GM10248 (cell line): ENCODE measurements at regions not wholly inside any gene's neighbourhood (a gene's known extent, or its start where the extent isn't known, plus 50 kb on each side); places are given as distances from the start of the nearest gene placed in this dataset.
"Not testable (repeated sequence)": the region's sequence is repeated elsewhere in the genome, so short reads cannot be mapped to it uniquely, and the experiment has no call there.

Source experiments
- CTCF ChIA-PET: fragments of 300-600 bp; sonication (Branson Sonifier 250); formaldehyde crosslinking; extraction: SDS; loops from one replicate; lab custom pipeline; 2021; ENCODE audit warnings: antibody characterized with exemption; lab: Yijun Ruan, JAX
- POLR2A ChIA-PET: fragments of 350-650 bp; sonication (Branson Sonifier 250); formaldehyde crosslinking; extraction: SDS; loops from one replicate; lab custom pipeline; 2020; ENCODE audit warnings: antibody characterized with exemption; lab: Yijun Ruan, JAX
- DNase-seq: peaks from one replicate; pipeline ENCODE4 v3.0.0; 2012; ENCODE audit errors: extremely low spot score
- CTCF ChIP-seq: IDR thresholded peaks from 2 replicates; pipeline ENCODE4 v1.5.1; 2012; ENCODE audit warnings: mild to moderate bottlenecking, low read depth; ENCODE audit errors: extremely low read depth, missing control alignments, control extremely low read depth

DNA sequence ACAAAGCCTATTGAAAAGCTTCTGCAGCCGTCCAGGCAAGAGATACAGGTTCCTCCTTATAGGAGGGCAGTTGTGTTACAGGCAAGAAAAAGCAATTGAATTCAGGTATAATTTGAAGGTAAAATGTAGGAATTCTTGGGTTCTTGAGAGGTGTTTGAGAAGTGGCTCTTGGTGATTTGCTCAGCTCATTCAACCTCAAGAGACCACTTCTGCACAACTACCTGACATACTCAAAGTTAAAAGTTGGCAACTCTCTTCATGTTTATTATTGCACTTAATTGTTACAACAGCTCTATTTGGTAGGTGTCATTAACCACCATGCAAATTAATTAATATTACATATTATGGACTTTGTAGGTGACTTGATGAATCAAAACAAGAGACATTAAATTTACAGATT is 753.2 kb downstream of the ADCYAP1 start:
- no peak for TF ChIP-seq CTCF
- CTCF ChIA-PET = no interaction called here
- POLR2A ChIA-PET = no interaction called here
- no peak for DNase-seq

DNA sequence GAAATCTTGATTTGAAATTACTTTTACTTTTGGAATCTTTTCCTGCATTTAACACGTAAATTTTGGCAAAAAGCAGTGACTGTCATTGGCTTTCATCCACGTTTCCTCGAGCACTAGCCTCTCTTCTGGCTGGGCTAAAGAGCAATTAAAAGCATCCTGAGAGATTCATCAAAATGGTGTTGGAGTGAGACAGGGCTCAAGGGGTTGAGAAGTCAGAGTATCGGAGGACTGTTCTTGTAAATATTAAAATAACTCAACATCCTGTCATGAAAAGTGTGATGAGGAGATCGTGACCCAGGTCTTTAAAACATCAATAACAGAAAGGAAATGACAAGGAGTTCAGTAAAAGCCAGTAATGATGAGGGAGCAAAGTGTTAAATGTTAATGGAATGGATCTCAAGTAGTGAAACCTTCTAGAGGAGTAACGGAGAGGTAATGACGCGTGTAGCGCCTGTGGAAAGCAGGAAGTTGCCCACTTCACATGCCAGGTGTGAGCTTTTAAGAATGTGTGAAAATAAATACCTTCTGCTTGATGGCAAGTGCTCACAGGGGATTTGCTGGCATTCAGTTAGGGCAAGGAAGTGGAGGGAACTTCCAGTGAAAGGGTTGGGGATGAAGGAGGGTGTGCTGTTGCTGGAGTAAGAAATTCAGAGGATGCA is 754.4 kb downstream of the ADCYAP1 start:
- ChIA-PET POLR2A (no interaction called here), CTCF (no interaction called here)
- TF ChIP-seq CTCF = no peak
- DNase-seq = no peak

- TF ChIP-seq CTCF = peak; percentile 47
- ChIA-PET POLR2A (no interaction called here), CTCF (interaction anchor here (0.6 to 2.4 kb wide), 14 partner anchors 8 to 799 kb away, joined by 3 to 16 read pairs (median 4); no protein-coding TSS in a partner anchor)
- peak; percentile 3 for DNase-seq
Measured at GRCh38 chr18:1663879-1664705, 759.4 kb downstream of the ADCYAP1 start.

DNA sequence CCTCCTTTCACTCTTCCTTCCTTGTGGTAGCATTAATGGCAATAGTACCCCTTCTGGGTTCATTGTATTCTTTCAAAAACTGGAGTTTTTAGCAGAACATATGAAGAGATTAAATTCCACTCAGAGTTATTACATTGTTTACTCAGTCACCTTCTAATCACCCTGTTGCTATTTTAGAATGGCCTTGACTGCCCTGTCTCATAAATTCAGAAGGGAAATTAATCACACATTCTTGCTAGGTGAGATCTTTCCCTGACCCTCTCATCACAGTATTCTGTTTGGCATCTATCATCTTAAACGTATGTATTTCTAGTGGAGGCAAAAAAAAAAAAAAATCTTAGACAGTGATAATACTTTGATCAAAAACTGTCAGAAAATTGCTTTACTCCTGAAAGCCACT is 760.4 kb downstream of the ADCYAP1 start:
- ChIA-PET CTCF (interaction anchor here (2.4 kb wide), 1 partner anchor 14 kb away, joined by 6 read pairs; no protein-coding TSS in a partner anchor), POLR2A (no interaction called here)
- DNase-seq = no peak
- TF ChIP-seq CTCF = no peak

GRCh38 chr18:1668279-1668678 is 763.6 kb downstream of the ADCYAP1 start:
- DNase-seq = no peak
- TF ChIP-seq CTCF = no peak
- CTCF ChIA-PET = interaction anchor here (1.0 kb wide), 1 partner anchor 9 kb away, joined by 3 read pairs; no protein-coding TSS in a partner anchor
- POLR2A ChIA-PET = no interaction called here

- CTCF ChIA-PET = interaction anchor here (1.2 kb wide), 1 partner anchor 8 kb away, joined by 4 read pairs; no protein-coding TSS in a partner anchor
- POLR2A ChIA-PET, DNase-seq: not testable (repeated sequence)
Measured at GRCh38 chr18:1671710-1672109, 767.0 kb downstream of the ADCYAP1 start.
